OCI-LY1 (cell line): ENCODE measurements at regions not wholly inside any gene's neighbourhood (a gene's known extent, or its start where the extent isn't known, plus 50 kb on each side); places are given as distances from the start of the nearest gene placed in this dataset.

Experiments used
- H2AFZ ChIP-seq: fragments of 200-600 bp; sonication (generic), shearing (Covaris generic); 2 replicates; pipeline ENCODE4 v1.6.0; 2014; ENCODE audit warnings: antibody characterized with exemption, mild to moderate bottlenecking, low read length
- H3F3A ChIP-seq: fragments of 200-600 bp; sonication (generic), shearing (Covaris generic); 2 replicates; pipeline ENCODE4 v1.6.0; 2014; ENCODE audit warnings: mild to moderate bottlenecking, antibody characterized with exemption, low read length, moderate library complexity; ENCODE audit not compliant: insufficient read depth
- H3K27ac ChIP-seq: fragments of 200-600 bp; sonication (generic); 2 replicates; pipeline ENCODE4 v1.5.1; 2014; ENCODE audit warnings: low read length, mixed run types, mild to moderate bottlenecking, low read depth; ENCODE audit not compliant: poor library complexity, severe bottlenecking
- H3K27me3 ChIP-seq: fragments of 200-600 bp; sonication (generic); 2 replicates; pipeline ENCODE4 v1.6.0; 2014; ENCODE audit warnings: antibody characterized with exemption, mild to moderate bottlenecking, low read length, moderate library complexity; ENCODE audit not compliant: insufficient read depth
- H3K36me3 ChIP-seq: fragments of 200-600 bp; sonication (generic); 2 replicates; pipeline ENCODE4 v1.6.1; 2014; ENCODE audit warnings: mild to moderate bottlenecking, antibody characterized with exemption, low read length, moderate library complexity, mixed read lengths; ENCODE audit not compliant: insufficient read depth
- H3K4me1 ChIP-seq: fragments of 200-600 bp; sonication (generic); 2 replicates; pipeline ENCODE4 v1.5.1; 2014; ENCODE audit warnings: mild to moderate bottlenecking, low read length, moderate library complexity; ENCODE audit not compliant: insufficient read depth, severe bottlenecking
- H3K4me2 ChIP-seq: fragments of 200-600 bp; sonication (generic), shearing (Covaris generic); 2 replicates; pipeline ENCODE4 v1.6.1; 2014; ENCODE audit warnings: low read length
- H3K4me3 ChIP-seq: fragments of 200-600 bp; sonication (generic); 2 replicates; pipeline ENCODE4 v1.5.1; 2014; ENCODE audit warnings: low read length, low read depth, mild to moderate bottlenecking, mixed read lengths; ENCODE audit not compliant: poor library complexity, severe bottlenecking
- H3K79me2 ChIP-seq: fragments of 200-600 bp; shearing (Covaris generic); 2 replicates; pipeline ENCODE4 v1.6.1; 2016; ENCODE audit warnings: mixed run types, low read length, mixed read lengths; ENCODE audit not compliant: insufficient read depth
- H3K9ac ChIP-seq: fragments of 200-600 bp; sonication (generic), shearing (Covaris generic); 2 replicates; pipeline ENCODE4 v1.6.1; 2014; ENCODE audit warnings: mild to moderate bottlenecking, low read length, mixed read lengths
- H3K9me2 ChIP-seq: fragments of 200-600 bp; sonication (generic), shearing (Covaris generic); 2 replicates; pipeline ENCODE4 v1.6.1; 2014; ENCODE audit warnings: low read depth, mild to moderate bottlenecking, low read length, mixed read lengths
- H3K9me3 ChIP-seq: fragments of 200-600 bp; shearing (Covaris generic); 2 replicates; pipeline ENCODE4 v1.6.1; 2014; ENCODE audit warnings: low read length, mixed read lengths
- H4K20me1 ChIP-seq: fragments of 200-600 bp; sonication (generic), shearing (Covaris generic); 2 replicates; pipeline ENCODE4 v1.6.0; 2016; ENCODE audit warnings: mild to moderate bottlenecking, low read length; ENCODE audit not compliant: insufficient read depth
- EZH2 ChIP-seq: fragments of 200-600 bp; sonication (generic), shearing (Covaris generic); IDR thresholded peaks from 2 replicates; pipeline ENCODE4 v1.8.0; 2017; ENCODE audit warnings: borderline replicate concordance, mixed run types, mild to moderate bottlenecking, antibody characterized with exemption, low read length, moderate library complexity, mixed read lengths
- TF ChIP-seq, protein P1 (sequence below): fragments of 200-600 bp; sonication (generic), shearing (Covaris generic); IDR thresholded peaks from 2 replicates; pipeline ENCODE4 v1.5.1; 2017; ENCODE audit warnings: mild to moderate bottlenecking, antibody characterized with exemption, low read length, moderate library complexity, mixed read lengths

- Histone ChIP-seq H2AFZ (no peak overlapping the region), H3K4me2 (no peak overlapping the region), H4K20me1 (no peaks in the 10 kb centered on the region), H3K27ac (no peak overlapping the region), H3K4me3 (no peak overlapping the region), H3K9me2 (no peaks in the 10 kb centered on the region), H3K79me2 (no peaks in the 10 kb centered on the region), H3K27me3 (peaks cover 9% of the 10 kb centered on the region), H3K4me1 (no peaks in the 10 kb centered on the region), H3K9ac (no peak overlapping the region), H3K9me3 (no peaks in the 10 kb centered on the region), H3K36me3 (no peaks in the 10 kb centered on the region), H3F3A (no peaks in the 10 kb centered on the region)
- TF ChIP-seq, protein P1, sequence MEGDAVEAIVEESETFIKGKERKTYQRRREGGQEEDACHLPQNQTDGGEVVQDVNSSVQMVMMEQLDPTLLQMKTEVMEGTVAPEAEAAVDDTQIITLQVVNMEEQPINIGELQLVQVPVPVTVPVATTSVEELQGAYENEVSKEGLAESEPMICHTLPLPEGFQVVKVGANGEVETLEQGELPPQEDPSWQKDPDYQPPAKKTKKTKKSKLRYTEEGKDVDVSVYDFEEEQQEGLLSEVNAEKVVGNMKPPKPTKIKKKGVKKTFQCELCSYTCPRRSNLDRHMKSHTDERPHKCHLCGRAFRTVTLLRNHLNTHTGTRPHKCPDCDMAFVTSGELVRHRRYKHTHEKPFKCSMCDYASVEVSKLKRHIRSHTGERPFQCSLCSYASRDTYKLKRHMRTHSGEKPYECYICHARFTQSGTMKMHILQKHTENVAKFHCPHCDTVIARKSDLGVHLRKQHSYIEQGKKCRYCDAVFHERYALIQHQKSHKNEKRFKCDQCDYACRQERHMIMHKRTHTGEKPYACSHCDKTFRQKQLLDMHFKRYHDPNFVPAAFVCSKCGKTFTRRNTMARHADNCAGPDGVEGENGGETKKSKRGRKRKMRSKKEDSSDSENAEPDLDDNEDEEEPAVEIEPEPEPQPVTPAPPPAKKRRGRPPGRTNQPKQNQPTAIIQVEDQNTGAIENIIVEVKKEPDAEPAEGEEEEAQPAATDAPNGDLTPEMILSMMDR: no peak
- no peak for TF ChIP-seq EZH2
Measured at GRCh38 chr14:76664790-76665189, 96.5 kb upstream of the VASH1 start.

- no peak for TF ChIP-seq EZH2
- TF ChIP-seq, protein P1: no peak
- Histone ChIP-seq H3K9ac (no peak overlapping the region), H3K79me2 (no peaks in the 10 kb centered on the region), H3K36me3 (no peaks in the 10 kb centered on the region), H2AFZ (no peak overlapping the region), H3F3A (no peaks in the 10 kb centered on the region), H3K4me2 (no peak overlapping the region), H3K27me3 (peaks cover 13% of the 10 kb centered on the region), H3K4me3 (no peak overlapping the region), H4K20me1 (no peaks in the 10 kb centered on the region), H3K9me2 (no peaks in the 10 kb centered on the region), H3K9me3 (no peaks in the 10 kb centered on the region), H3K27ac (no peak overlapping the region), H3K4me1 (no peaks in the 10 kb centered on the region)
Measured at GRCh38 chr14:76666746-76667145, 94.5 kb upstream of the VASH1 start.

DNA sequence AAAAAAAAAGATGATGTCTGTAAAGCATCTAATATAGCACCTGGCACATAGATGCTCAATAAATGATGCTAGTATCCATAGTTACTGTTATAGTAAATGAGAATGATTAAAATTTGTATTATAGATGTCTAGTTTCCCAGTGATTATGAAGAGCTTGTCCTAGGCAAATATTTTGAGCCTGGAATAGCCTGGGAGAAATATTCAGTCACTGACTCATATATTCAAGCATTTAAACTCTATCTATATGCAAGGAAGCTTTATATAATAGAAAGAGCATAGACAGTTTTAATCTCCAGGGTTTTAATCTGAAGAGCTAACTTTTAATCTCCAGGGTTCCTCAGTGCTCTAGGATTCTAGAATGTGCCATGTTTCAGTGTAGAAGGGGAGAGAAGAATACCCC is 91.5 kb upstream of the VASH1 start:
- Histone ChIP-seq H3K4me2 (no peak overlapping the region), H3K9me3 (no peaks in the 10 kb centered on the region), H2AFZ (no peak overlapping the region), H3K4me1 (no peaks in the 10 kb centered on the region), H3K9ac (no peak overlapping the region), H4K20me1 (no peaks in the 10 kb centered on the region), H3K27me3 (peaks cover 11% of the 10 kb centered on the region), H3K27ac (no peak overlapping the region), H3F3A (no peaks in the 10 kb centered on the region), H3K79me2 (no peaks in the 10 kb centered on the region), H3K9me2 (no peaks in the 10 kb centered on the region), H3K4me3 (no peak overlapping the region), H3K36me3 (no peaks in the 10 kb centered on the region)
- TF ChIP-seq, protein P1: no peak
- TF ChIP-seq EZH2: no peak
